HG02973 (cell line): ENCODE measurements at regions not wholly inside any gene's neighbourhood (a gene's known extent, or its start where the extent isn't known, plus 50 kb on each side); places are given as distances from the start of the nearest gene placed in this dataset.
"Not testable (repeated sequence)": the region's sequence is repeated elsewhere in the genome, so short reads cannot be mapped to it uniquely, and the experiment has no call there.

Experiments
- ATAC-seq: cut with Tn5 transposase; IDR thresholded peaks from one replicate; pipeline ENCODE4 v1.9.1; 2021; ENCODE audit warnings: moderate library complexity; ENCODE audit not compliant: unreplicated experiment

DNA sequence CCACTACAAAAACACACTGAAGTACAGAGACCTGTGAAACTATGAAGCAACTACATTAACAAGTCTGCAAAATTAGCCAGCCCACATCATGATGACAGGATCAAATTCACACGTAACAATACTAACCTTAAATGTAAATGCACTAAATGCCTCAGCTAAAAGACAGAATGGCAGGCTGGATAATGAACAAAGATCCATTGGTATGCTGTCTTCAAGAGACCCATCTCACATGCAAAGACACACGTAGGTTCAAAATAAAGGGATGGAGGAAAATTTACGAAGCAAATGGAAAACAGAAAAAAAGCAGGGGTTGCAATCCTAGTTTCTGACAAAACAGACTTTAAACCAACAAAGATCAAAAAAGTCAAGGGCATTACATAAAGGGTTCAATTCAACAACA, 120.1 kb upstream of the OSTN start:
- not testable (repeated sequence) for ATAC-seq

DNA sequence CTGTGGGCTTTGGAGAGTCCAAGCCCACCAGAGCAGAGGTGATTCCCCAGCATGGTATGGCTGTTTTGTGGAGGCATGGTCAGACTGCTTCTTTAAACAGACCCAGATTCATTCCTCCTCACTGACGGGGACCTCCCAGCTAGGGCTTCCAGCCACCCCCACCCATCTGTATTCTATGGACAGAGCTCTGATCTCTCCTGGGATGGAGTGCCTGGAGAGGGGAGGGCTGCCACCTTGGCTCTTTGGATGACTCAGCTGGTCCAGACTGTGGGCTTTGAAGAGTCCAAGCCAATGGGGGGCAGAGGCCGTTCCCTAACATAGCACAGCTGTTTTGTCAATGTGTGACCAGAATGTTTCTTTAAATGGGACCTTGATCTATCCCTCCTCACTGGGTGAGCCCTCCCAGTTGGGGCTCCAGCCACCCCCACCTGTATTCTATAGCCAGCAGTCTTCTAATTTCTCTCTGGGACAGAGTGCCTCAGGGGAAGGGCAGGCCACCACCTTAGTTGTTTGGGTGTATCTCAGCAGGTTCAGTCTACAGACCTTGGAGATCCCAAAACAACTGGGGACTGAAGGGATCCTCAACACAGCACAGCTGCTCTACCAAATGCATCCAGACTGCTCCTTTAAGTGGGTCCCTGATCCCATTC, 122.0 kb upstream of the OSTN start:
- ATAC-seq, result no peak

GRCh38 chr3:191074511-191074910, 124.5 kb upstream of the OSTN start:
- ATAC-seq, result no peak

DNA sequence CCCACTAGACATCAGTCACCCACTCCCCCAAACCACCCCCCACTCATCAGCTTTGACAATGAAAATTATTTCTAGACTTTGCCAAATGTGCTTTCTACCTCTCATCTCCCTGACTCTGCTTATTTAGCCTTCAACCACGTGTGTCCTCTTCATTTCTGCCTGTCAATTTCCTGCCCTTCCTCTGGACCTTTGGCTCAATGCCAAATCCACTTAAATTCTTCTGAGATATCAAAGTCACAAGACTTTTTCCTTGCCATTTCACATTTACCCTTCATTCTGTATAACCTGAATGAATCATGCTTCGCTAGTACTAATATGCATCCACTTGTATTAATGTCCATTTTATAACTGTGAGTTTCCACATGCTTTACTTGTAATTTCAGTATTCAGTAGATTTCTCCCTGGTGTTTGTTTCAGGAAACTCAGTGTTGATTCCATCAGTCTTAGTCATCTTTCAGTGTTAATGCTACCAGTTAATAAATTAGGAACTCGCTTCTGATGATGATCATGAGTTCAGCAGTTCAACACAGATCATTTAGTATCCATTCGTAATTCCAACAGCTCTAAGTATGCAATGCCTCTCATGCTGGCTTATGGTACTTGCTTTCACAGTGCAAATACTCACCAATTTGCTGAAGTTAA, 128.2 kb upstream of the OSTN start:
- no peak for ATAC-seq

GRCh38 chr3:191070201-191070600, 128.8 kb upstream of the OSTN start:
- ATAC-seq, result no peak

GRCh38 chr3:191068946-191069813, 129.9 kb upstream of the OSTN start:
- no peak for ATAC-seq

DNA sequence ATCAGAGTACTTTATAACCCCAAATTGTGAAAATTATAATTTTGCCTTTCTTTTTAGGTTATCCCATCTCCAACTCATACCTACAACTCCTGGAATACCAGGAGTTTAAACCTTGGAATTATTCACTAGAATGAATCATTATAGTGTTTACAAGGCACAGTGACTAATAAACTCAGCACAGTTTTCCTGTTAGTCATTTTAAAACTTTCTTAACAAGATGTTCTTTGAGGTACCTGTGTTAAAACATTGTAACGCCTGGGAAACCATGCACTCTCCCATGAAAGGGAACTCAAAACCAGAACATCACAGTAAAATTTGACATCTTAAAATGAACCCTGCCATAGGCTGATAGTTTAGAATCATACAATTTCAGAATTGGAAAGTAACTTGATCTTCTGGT, 132.4 kb upstream of the OSTN start:
- peak; percentile 43 for ATAC-seq

DNA sequence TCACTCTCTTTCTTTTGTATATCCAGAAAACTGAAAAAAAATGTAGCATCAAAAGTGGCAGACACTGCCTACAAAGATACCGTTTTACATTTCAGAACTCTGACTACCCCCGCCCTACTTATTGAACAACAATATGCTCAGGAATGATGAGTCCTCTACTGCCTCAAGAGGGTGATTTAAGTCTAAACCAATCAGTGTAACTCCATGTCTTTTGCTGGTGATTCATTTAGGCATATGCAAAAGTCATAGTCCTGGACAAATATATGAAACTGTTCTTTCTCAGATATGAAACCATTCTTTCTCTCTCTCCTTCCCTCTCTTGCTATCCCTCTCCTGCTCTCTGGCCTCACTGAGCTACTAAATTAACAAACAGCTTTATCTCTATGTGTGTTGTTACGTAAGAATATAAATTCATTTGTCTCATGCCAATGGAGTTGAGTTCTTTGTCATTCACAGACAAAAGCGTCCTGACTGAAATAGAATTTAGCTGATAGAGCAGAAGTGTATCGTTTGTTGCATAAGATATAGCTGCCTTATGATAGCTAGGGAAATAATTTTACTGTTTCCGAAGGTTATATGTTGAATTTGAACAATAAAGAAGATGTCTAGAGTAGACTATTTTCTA, 133.7 kb upstream of the OSTN start:
- ATAC-seq, result no peak

- ATAC-seq, result peak; percentile 60
Observed at GRCh38 chr3:191051037-191051436, 148.0 kb upstream of the OSTN start.

DNA sequence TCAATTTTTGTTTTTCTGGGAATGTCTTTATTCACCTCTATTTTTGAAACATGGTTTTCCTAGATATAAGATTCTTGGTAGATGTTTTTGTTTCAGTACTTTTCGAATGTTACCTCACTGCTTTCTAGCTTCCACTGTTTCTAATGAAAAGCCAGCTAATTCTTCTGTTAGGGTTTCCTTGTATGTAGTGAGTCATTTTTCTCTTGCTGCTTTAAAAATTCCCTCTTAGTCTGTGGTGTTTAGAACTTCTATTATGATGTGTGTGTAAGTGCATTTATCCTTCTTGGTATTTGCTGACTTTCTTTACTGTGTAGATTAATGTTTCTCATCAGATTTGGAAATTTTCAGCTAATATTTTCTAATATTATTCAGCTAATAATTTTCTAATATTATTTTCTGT, 151.1 kb upstream of the OSTN start:
- ATAC-seq, result no peak

DNA sequence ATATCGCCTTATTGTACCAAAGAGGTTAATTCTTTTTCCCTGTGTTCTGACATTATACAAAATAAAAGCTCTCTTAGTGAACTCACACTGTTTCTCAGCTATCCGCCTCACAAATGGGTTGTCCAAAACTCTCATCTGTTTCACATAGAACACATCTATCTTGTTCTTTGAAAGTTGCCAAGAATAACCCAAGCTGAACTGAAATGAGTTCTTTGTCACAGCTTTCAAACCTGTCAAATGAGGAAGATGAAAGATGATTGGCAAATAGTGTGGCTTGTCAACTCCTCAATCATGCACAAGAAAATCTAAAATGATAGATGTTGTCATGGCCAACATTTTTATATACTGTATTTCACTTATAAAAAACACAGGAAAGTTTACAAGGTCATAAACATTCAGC, 168.1 kb upstream of the OSTN start:
- no peak for ATAC-seq

- ATAC-seq, result no peak
Observed at GRCh38 chr3:191030491-191030890, 168.0 kb upstream of the GMNC start.

DNA sequence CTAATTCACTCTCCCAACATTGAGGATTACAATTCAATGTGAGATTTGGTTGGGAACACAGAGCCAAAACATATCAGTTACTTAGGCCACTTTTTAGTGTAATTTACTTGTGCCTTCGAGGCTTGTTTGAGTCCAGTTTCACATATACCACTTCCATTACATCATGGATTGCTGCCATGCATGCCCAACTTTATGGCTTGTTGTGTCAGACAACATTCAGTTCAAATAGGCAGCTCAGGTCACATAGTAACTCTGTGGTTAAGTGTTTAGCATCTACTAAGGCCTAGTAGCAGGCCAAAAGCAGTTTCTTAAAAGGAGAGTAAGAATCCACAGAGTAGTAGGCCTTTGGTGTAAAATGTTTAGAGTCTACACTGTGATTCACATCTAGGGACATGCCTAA, 164.3 kb upstream of the GMNC start:
- no peak for ATAC-seq

DNA sequence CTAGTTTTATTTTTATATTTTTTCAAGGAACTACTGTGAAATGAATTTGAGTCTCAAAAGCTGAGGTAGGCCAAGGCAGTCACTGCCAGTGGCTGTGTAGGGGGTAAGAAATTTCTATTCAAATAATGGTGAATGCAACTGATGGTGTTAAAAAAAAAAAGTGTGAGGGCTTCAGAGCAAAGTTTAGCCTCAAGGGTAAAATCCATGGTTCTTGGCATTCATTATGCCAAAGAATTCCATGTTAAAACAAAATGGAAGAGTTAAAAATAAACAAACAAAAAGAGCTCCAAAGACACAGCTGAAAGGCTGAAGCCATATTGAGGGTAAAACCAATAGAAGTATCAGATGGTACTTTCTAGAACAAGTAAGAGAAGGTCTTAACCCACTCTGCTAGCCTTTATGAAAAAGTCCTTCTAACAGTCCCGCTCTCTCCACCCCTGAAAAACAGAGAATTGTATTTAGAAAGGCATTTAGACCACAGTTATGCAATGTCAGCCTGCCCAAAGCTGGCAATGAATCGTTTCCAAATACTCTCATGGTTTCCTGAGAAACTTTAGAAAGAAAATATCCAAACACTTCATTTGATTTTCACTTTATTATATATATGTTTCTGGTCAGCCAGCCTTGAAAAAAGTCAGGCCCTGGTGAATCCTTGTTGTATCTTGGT, 158.4 kb upstream of the GMNC start:
- ATAC-seq, result no peak

DNA sequence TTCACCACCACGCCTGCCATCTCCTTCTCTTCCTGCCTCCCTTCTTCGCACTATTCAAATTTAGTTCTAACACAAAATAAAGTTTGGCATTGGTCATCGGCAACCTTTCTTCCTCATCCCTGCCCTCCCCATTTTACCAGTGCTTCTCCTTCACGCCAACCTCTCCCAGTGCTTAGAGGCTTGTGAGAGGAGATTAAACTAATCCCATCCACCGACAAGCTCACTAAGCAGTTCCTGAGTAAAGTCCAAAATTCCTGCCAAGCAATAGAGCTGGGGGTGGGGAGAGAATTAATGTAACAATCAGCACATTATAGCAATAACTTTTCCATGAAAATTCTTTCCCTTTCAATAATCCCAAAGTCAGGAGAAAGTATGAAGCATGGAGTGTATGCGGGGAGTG, 157.4 kb upstream of the GMNC start:
- ATAC-seq, result no peak

DNA sequence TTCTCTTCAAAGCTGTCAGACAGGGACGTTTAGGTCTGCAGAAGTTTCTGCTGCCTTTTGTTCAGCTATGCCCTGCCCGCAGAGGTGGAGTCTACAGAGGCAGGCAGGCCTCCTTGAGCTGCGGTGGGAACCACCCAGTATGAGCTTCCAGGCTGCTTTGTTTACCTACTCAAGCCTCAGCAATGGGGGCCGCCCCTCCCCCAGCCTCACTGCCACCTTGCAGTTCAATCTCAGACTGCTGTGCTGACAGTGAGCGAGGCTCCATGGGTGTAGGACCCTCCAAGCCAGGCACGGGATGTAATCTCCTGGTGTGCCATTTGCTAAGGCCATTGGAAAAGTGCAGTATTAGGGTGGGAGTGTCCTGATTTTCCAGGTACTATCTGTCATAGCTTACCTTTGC, 153.5 kb upstream of the GMNC start:
- ATAC-seq, result not testable (repeated sequence)

DNA sequence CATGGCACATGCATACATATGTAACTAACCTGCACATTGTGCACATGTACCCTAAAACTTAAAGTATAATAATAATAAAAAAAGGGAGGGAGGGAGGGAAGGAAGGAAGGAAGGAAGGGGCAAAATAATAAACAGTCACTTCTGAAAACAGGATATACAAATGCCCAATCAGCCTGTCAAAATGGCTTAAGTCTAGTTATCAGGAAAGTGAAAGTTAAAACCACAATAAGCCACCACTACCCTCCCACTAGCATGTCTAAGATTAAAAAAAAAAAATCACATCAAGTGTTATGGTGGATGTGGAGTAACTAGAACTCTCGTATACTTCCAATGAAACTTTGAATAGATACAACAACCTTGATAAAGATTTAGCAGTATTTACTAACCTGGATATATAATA, 145.6 kb upstream of the GMNC start:
- no peak for ATAC-seq

GRCh38 chr3:191005790-191006189, 143.3 kb upstream of the GMNC start:
- ATAC-seq, result no peak

GRCh38 chr3:191003742-191004141, 141.2 kb upstream of the GMNC start:
- no peak for ATAC-seq

GRCh38 chr3:190996181-190996775, 133.8 kb upstream of the GMNC start:
- no peak for ATAC-seq

- ATAC-seq, result no peak
Observed at GRCh38 chr3:190995156-190995555, 132.7 kb upstream of the GMNC start.
